K562 (cell line): ENCODE measurements at regions not wholly inside any gene's neighbourhood (a gene's known extent, or its start where the extent isn't known, plus 50 kb on each side); places are given as distances from the start of the nearest gene placed in this dataset.

Experiments used
- CTCF ChIP-seq, 3 experiments: IDR thresholded peaks in 2 of 3; conservative IDR thresholded peaks in 1 of 3; 2 replicates each; pipeline ENCODE4 v1.5.1; 2011 to 2012; ENCODE audit warnings: low read length in 3 of 3, mild to moderate bottlenecking in 3 of 3, control low read depth in 2 of 3, improper control_type of control experiment in 1 of 3, inconsistent platforms in 1 of 3, low read depth in 1 of 3, mixed read lengths in 1 of 3, moderate library complexity in 1 of 3; ENCODE audit not compliant: insufficient read depth in 2 of 3
- EZH2 ChIP-seq: IDR thresholded peaks from 2 replicates; pipeline ENCODE4 v1.6.1; 2012; ENCODE audit warnings: low read depth, mild to moderate bottlenecking, inconsistent platforms, low read length, borderline replicate concordance
- HMGN3 ChIP-seq: IDR thresholded peaks from 2 replicates; pipeline ENCODE4 v1.6.1; 2011; ENCODE audit warnings: borderline replicate concordance, low read depth, mild to moderate bottlenecking, mixed read lengths, low read length; ENCODE audit not compliant: insufficient read length; ENCODE audit errors: extremely low read depth
- HNRNPL ChIP-seq: fragments of 200-400 bp; formaldehyde crosslinking; IDR thresholded peaks from 2 replicates; pipeline ENCODE4 v1.6.1; 2017; ENCODE audit warnings: low read depth, mild to moderate bottlenecking, low read length
- POLR2A ChIP-seq: fragments of 450-650 bp; conservative IDR thresholded peaks from 2 replicates; pipeline ENCODE4 v1.6.1; 2016
- POLR2AphosphoS2 ChIP-seq: IDR thresholded peaks from 2 replicates; pipeline ENCODE4 v1.6.1; 2012; ENCODE audit warnings: low read length, improper control_type of control experiment
- SMARCA4 ChIP-seq: fragments of 450-650 bp; IDR thresholded peaks from 2 replicates; pipeline ENCODE4 v1.6.1; 2016
- SP1 ChIP-seq: sonication (generic); formaldehyde crosslinking; IDR thresholded peaks from 2 replicates; pipeline ENCODE4 v1.8.1; 2022; ENCODE audit warnings: mild to moderate bottlenecking, missing genetic modification reagents
- TBP ChIP-seq: optimal IDR thresholded peaks from 2 replicates; pipeline ENCODE3; 2011; ENCODE audit warnings: low read depth, low read length, improper control_type of control experiment
- TRIM28 ChIP-seq: fragments of 450-650 bp; IDR thresholded peaks from 2 replicates; pipeline ENCODE4 v1.6.1; 2017
- USF1 ChIP-seq: sonication (generic); formaldehyde crosslinking; IDR thresholded peaks from 2 replicates; pipeline ENCODE4 v1.9.0; 2022; ENCODE audit warnings: mild to moderate bottlenecking, missing genetic modification reagents
- ZNF224 ChIP-seq: sonication (generic); formaldehyde crosslinking; IDR thresholded peaks from 2 replicates; pipeline ENCODE4 v1.8.0; 2022; ENCODE audit warnings: mild to moderate bottlenecking, missing genetic modification reagents
- ZNF24 ChIP-seq: fragments of 450-650 bp; IDR thresholded peaks from 2 replicates; pipeline ENCODE4 v1.6.1; 2016

GRCh38 chr9:26112724-26113123, 434.5 kb upstream of the TUSC1 start:
- TF ChIP-seq CTCF (IDR thresholded peaks at IDR 0.05 in 2 of 3, conservative IDR thresholded peaks at IDR 0.05 in 1 of 3; ENCODE audit: insufficient read depth in 2 of 3, low read depth in 1 of 3, low read length in 3 of 3): no peak
- no peak for TF ChIP-seq TBP
- TF ChIP-seq EZH2: no peak
- TF ChIP-seq SMARCA4: no peak
- no peak for TF ChIP-seq TRIM28
- no peak for TF ChIP-seq ZNF24
- no peak for TF ChIP-seq POLR2A
- no peak for TF ChIP-seq HNRNPL
- no peak for TF ChIP-seq SP1 (CRISPR knock-in tag)
- no peak for TF ChIP-seq ZNF224 (CRISPR knock-in tag)
- no peak for TF ChIP-seq HMGN3
- TF ChIP-seq USF1 (CRISPR knock-in tag): no peak
- TF ChIP-seq POLR2AphosphoS2: no peak
